ENCODE measurements at regions not wholly inside any gene's neighbourhood (a gene's known extent, or its start where the extent isn't known, plus 50 kb on each side); places are given as distances from the start of the nearest gene placed in this dataset.
"Not testable (repeated sequence)": the region's sequence is repeated elsewhere in the genome, so short reads cannot be mapped to it uniquely, and the experiment has no call there.

GRCh38 chr4:27888505-27888904 lies 1027.9 kb downstream of the STIM2 start:
- DNase-seq = no peak

- no peak for DNase-seq
Observed at GRCh38 chr4:27894951-27895350, 1034.3 kb downstream of the STIM2 start.

GRCh38 chr4:27908356-27908755 lies 1047.7 kb downstream of the STIM2 start:
- no peak for DNase-seq

- no peak for DNase-seq
Observed at GRCh38 chr4:27910227-27910626, 1049.6 kb downstream of the STIM2 start.

GRCh38 chr4:27911047-27911446 lies 1050.4 kb downstream of the STIM2 start:
- no peak for DNase-seq

- no peak for DNase-seq
Observed at GRCh38 chr4:27913738-27914137, 1053.1 kb downstream of the STIM2 start.

GRCh38 chr4:27915822-27916221 lies 1055.2 kb downstream of the STIM2 start:
- no peak for DNase-seq

GRCh38 chr4:27916452-27917184 lies 1056.0 kb downstream of the STIM2 start:
- DNase-seq = no peak

- DNase-seq = no peak
Observed at GRCh38 chr4:27917381-27917780, 1056.7 kb downstream of the STIM2 start.

GRCh38 chr4:27921231-27921630 lies 1060.6 kb downstream of the STIM2 start:
- no peak for DNase-seq

- no peak for DNase-seq
Observed at GRCh38 chr4:27928761-27929540, 1068.3 kb downstream of the STIM2 start.

- DNase-seq = no peak
Observed at GRCh38 chr4:27930291-27930690, 1069.7 kb downstream of the STIM2 start.

GRCh38 chr4:27930976-27931375 lies 1070.3 kb downstream of the STIM2 start:
- no peak for DNase-seq

GRCh38 chr4:27931584-27931983 lies 1070.9 kb downstream of the STIM2 start:
- no peak for DNase-seq

GRCh38 chr4:27934871-27935270 lies 1074.2 kb downstream of the STIM2 start:
- no peak for DNase-seq

- no peak for DNase-seq
Observed at GRCh38 chr4:27946799-27947198, 1086.2 kb downstream of the STIM2 start.

GRCh38 chr4:27947302-27947701 lies 1086.7 kb downstream of the STIM2 start:
- DNase-seq = no peak

- no peak for DNase-seq
Observed at GRCh38 chr4:27964095-27964494, 1103.5 kb downstream of the STIM2 start.

- no peak for DNase-seq
Observed at GRCh38 chr4:27966664-27967063, 1106.0 kb downstream of the STIM2 start.

- no peak for DNase-seq
Observed at GRCh38 chr4:27973056-27973455, 1112.4 kb downstream of the STIM2 start.

GRCh38 chr4:27973700-27974099 lies 1113.1 kb downstream of the STIM2 start:
- no peak for DNase-seq

GRCh38 chr4:27974339-27974738 lies 1113.7 kb downstream of the STIM2 start:
- no peak for DNase-seq

- not testable (repeated sequence) for DNase-seq
Observed at GRCh38 chr4:27974881-27975280, 1114.2 kb downstream of the STIM2 start.

- not testable (repeated sequence) for DNase-seq
Observed at GRCh38 chr4:27978427-27979109, 1117.9 kb downstream of the STIM2 start.

All from NCI-H2171 treated with DMSO at 0.1 percent for 48 hours (cell line).